Nephron (organoid): ENCODE measurements at regions not wholly inside any gene's neighbourhood (a gene's known extent, or its start where the extent isn't known, plus 50 kb on each side); places are given as distances from the start of the nearest gene placed in this dataset.

Experiments
- H3K27ac Mint-ChIP-seq, 3 experiments: 2 replicates each; pipeline ENCODE4 v1.8.0; 2020; ENCODE audit warnings: mixed read lengths in 3 of 3, mild to moderate bottlenecking in 2 of 3, moderate library complexity in 1 of 3
- H3K27me3 Mint-ChIP-seq: 2 replicates; pipeline ENCODE4 v1.8.0; 2021; ENCODE audit warnings: low read depth, mild to moderate bottlenecking, moderate library complexity, mixed read lengths
- H3K36me3 Mint-ChIP-seq: 2 replicates; pipeline ENCODE4 v1.8.0; 2020; ENCODE audit warnings: low read depth, mixed read lengths
- H3K4me1 Mint-ChIP-seq: 2 replicates; pipeline ENCODE4 v1.8.0; 2020; ENCODE audit warnings: mixed read lengths
- H3K4me3 Mint-ChIP-seq, 3 experiments: 2 replicates each; pipeline ENCODE4 v1.8.0; 2020; ENCODE audit warnings: mild to moderate bottlenecking in 3 of 3, mixed read lengths in 3 of 3, moderate library complexity in 2 of 3
- H3K9me3 Mint-ChIP-seq: 2 replicates; pipeline ENCODE4 v1.8.0; 2020; ENCODE audit warnings: mixed read lengths
- TF ChIP-seq, protein P1 (sequence below), 3 experiments: fragments of 200-600 bp; sonication (generic); IDR thresholded peaks; one replicate each; pipeline ENCODE4 v1.5.0; 2021; ENCODE audit warnings: antibody characterized with exemption in 3 of 3; ENCODE audit not compliant: unreplicated experiment in 3 of 3

DNA sequence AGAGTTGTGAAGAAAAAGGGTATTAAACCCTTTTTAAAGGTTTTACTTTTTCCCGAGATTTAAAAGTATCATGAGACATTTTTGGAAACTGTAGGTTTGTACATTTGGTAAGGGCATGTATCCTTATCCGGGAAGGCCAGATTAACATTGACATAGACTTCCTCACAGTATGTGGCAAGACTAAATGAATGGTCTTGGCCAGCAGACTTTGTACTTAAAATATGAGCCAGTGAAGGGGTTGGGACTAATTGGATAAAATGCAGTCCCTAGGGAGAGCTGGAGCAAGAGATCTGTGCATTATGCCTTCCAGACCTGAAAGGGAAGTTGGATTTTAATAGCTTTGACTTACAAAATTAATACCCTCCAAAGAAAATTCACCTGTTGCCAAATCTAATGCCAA lies 60.4 kb upstream of the CCN2 start:
- Mint-ChIP-seq H3K9me3 (no peaks in the 10 kb centered on the region), H3K4me3 (no peak overlapping the region), H3K4me1 (peaks cover 4% of the 10 kb centered on the region), H3K36me3 (no peaks in the 10 kb centered on the region), H3K27ac (no peak overlapping the region), H3K27me3 (no peaks in the 10 kb centered on the region)
- TF ChIP-seq, protein P1, sequence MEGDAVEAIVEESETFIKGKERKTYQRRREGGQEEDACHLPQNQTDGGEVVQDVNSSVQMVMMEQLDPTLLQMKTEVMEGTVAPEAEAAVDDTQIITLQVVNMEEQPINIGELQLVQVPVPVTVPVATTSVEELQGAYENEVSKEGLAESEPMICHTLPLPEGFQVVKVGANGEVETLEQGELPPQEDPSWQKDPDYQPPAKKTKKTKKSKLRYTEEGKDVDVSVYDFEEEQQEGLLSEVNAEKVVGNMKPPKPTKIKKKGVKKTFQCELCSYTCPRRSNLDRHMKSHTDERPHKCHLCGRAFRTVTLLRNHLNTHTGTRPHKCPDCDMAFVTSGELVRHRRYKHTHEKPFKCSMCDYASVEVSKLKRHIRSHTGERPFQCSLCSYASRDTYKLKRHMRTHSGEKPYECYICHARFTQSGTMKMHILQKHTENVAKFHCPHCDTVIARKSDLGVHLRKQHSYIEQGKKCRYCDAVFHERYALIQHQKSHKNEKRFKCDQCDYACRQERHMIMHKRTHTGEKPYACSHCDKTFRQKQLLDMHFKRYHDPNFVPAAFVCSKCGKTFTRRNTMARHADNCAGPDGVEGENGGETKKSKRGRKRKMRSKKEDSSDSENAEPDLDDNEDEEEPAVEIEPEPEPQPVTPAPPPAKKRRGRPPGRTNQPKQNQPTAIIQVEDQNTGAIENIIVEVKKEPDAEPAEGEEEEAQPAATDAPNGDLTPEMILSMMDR (IDR thresholded peaks at IDR 0.05; ENCODE audit: unreplicated experiment in 3 of 3): no peak

- no peaks in the 10 kb centered on the region for H3K36me3 Mint-ChIP-seq
- peaks cover 4% of the 10 kb centered on the region for H3K4me1 Mint-ChIP-seq
- peaks cover 4% of the 10 kb centered on the region for H3K9me3 Mint-ChIP-seq
- no peak overlapping the region for H3K27ac Mint-ChIP-seq
- no peak overlapping the region for H3K4me3 Mint-ChIP-seq
- TF ChIP-seq, protein P1 (IDR thresholded peaks at IDR 0.05; ENCODE audit: unreplicated experiment in 3 of 3): no peak
- H3K27me3 Mint-ChIP-seq: no peaks in the 10 kb centered on the region
Measured at GRCh38 chr6:132009175-132009574, 58.0 kb upstream of the CCN2 start.

- peaks cover 9% of the 10 kb centered on the region for H3K9me3 Mint-ChIP-seq
- TF ChIP-seq, protein P1 (IDR thresholded peaks at IDR 0.05; ENCODE audit: unreplicated experiment in 3 of 3): no peak
- no peak overlapping the region for H3K4me3 Mint-ChIP-seq
- H3K36me3 Mint-ChIP-seq: no peaks in the 10 kb centered on the region
- no peaks in the 10 kb centered on the region for H3K27me3 Mint-ChIP-seq
- peaks cover 4% of the 10 kb centered on the region for H3K4me1 Mint-ChIP-seq
- H3K27ac Mint-ChIP-seq: no peak overlapping the region
Measured at GRCh38 chr6:132007474-132008190, 56.5 kb upstream of the CCN2 start.

DNA sequence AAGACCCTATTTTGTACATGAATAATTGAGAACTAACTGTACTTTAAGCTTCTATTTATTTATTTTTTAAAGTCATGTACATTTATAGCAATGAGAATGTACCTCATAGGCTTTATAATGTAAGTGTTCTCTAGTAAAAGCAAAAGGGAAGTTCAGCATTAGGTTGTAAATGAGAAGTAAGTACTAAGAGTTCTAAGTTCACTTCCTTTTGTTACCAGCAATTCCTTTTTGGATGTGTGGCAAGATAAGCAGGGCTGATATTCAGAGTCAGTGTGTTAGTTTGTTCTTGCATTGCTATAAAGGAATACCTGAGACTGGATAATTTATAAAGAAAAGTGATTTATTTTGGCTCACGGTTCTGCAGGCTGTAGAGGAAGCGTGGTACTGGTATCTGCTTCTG lies 54.0 kb upstream of the CCN2 start:
- Mint-ChIP-seq H3K27me3 (no peaks in the 10 kb centered on the region), H3K36me3 (no peaks in the 10 kb centered on the region), H3K4me3 (no peak overlapping the region), H3K27ac (no peak overlapping the region), H3K9me3 (peaks cover 12% of the 10 kb centered on the region), H3K4me1 (peaks cover 5% of the 10 kb centered on the region)
- TF ChIP-seq, protein P1 (IDR thresholded peaks at IDR 0.05; ENCODE audit: unreplicated experiment in 3 of 3): no peak

DNA sequence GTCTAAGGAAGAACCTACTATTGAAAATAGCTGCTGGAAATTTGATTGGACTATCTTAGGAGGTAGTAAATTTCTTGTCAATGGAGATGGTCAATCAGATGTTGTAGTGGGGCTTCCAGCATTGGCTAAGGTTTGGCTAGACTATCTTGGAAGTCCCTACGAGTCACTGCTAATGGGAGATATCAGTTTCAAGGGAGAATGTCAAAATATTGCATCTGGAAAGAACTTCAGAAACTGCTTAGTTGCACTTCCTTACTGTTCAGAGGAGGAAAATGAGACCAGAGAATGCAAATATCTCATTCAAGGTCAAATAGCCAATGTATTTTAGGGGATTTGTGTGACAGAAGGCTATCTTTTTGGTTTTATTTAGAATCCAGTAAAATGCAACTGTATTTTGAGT lies 53.5 kb upstream of the CCN2 start:
- H3K36me3 Mint-ChIP-seq: no peaks in the 10 kb centered on the region
- H3K4me3 Mint-ChIP-seq: no peak overlapping the region
- peaks cover 9% of the 10 kb centered on the region for H3K4me1 Mint-ChIP-seq
- peaks cover 12% of the 10 kb centered on the region for H3K9me3 Mint-ChIP-seq
- no peak overlapping the region for H3K27ac Mint-ChIP-seq
- TF ChIP-seq, protein P1 (IDR thresholded peaks at IDR 0.05; ENCODE audit: unreplicated experiment in 3 of 3): no peak
- no peaks in the 10 kb centered on the region for H3K27me3 Mint-ChIP-seq

GRCh38 chr6:132003516-132004178 lies 52.5 kb upstream of the CCN2 start:
- no peaks in the 10 kb centered on the region for H3K36me3 Mint-ChIP-seq
- H3K4me3 Mint-ChIP-seq: no peak overlapping the region
- no peak overlapping the region for H3K27ac Mint-ChIP-seq
- no peaks in the 10 kb centered on the region for H3K27me3 Mint-ChIP-seq
- H3K9me3 Mint-ChIP-seq: peaks cover 12% of the 10 kb centered on the region
- H3K4me1 Mint-ChIP-seq: peaks cover 14% of the 10 kb centered on the region
- TF ChIP-seq, protein P1 (IDR thresholded peaks at IDR 0.05; ENCODE audit: unreplicated experiment in 3 of 3): no peak
